ENCODE measurements at regions not wholly inside any gene's neighbourhood (a gene's known extent, or its start where the extent isn't known, plus 50 kb on each side); places are given as distances from the start of the nearest gene placed in this dataset.

- Histone ChIP-seq H3K9me3 (ENCODE audit: severe bottlenecking) (no peaks in the 10 kb centered on the region), H3K27ac (ENCODE audit: poor library complexity, severe bottlenecking) (no peak overlapping the region), H3K36me3 (ENCODE audit: low read depth) (no peaks in the 10 kb centered on the region), H3K27me3 (ENCODE audit: insufficient read depth, poor library complexity, severe bottlenecking) (no peaks in the 10 kb centered on the region), H3K4me1 (ENCODE audit: insufficient read depth, poor library complexity, severe bottlenecking) (no peaks in the 10 kb centered on the region), H3K4me3 (ENCODE audit: severe bottlenecking) (no peak overlapping the region)
- TF ChIP-seq CTCF (IDR thresholded peaks at IDR 0.05; ENCODE audit: poor library complexity, severe bottlenecking) = no peak
- ATAC-seq (ENCODE audit: low read depth) = no peak
- DNase-seq (ENCODE audit: low spot score) = no peak
Observed at GRCh38 chr12:92297405-92297804, 151.8 kb upstream of the BTG1 start.

- peaks cover 5% of the 10 kb centered on the region for H3K4me1 ChIP-seq (ENCODE audit: insufficient read depth, poor library complexity, severe bottlenecking)
- H3K36me3 ChIP-seq (ENCODE audit: low read depth) = no peaks in the 10 kb centered on the region
- H3K9me3 ChIP-seq (ENCODE audit: severe bottlenecking) = no peaks in the 10 kb centered on the region
- H3K27me3 ChIP-seq (ENCODE audit: insufficient read depth, poor library complexity, severe bottlenecking) = no peaks in the 10 kb centered on the region
- H3K27ac ChIP-seq (ENCODE audit: poor library complexity, severe bottlenecking) = no peak overlapping the region
- DNase-seq (ENCODE audit: low spot score) (no peak), ATAC-seq (ENCODE audit: low read depth) (no peak)
- no peak overlapping the region for H3K4me3 ChIP-seq (ENCODE audit: severe bottlenecking)
- no peak for TF ChIP-seq CTCF (IDR thresholded peaks at IDR 0.05; ENCODE audit: poor library complexity, severe bottlenecking)
Observed at GRCh38 chr12:92295523-92295922, 149.9 kb upstream of the BTG1 start.

- H3K27ac ChIP-seq (ENCODE audit: poor library complexity, severe bottlenecking) = no peak overlapping the region
- no peak for TF ChIP-seq CTCF (IDR thresholded peaks at IDR 0.05; ENCODE audit: poor library complexity, severe bottlenecking)
- no peak for DNase-seq (ENCODE audit: low spot score)
- no peak overlapping the region for H3K4me3 ChIP-seq (ENCODE audit: severe bottlenecking)
- no peaks in the 10 kb centered on the region for H3K9me3 ChIP-seq (ENCODE audit: severe bottlenecking)
- H3K36me3 ChIP-seq (ENCODE audit: low read depth) = no peaks in the 10 kb centered on the region
- H3K4me1 ChIP-seq (ENCODE audit: insufficient read depth, poor library complexity, severe bottlenecking) = peaks cover 11% of the 10 kb centered on the region
- ATAC-seq (ENCODE audit: low read depth) = no peak
- no peaks in the 10 kb centered on the region for H3K27me3 ChIP-seq (ENCODE audit: insufficient read depth, poor library complexity, severe bottlenecking)
Observed at GRCh38 chr12:92294676-92295440, 149.2 kb upstream of the BTG1 start.

- no peak for TF ChIP-seq CTCF (IDR thresholded peaks at IDR 0.05; ENCODE audit: poor library complexity, severe bottlenecking)
- DNase-seq (ENCODE audit: low spot score) (no peak), ATAC-seq (ENCODE audit: low read depth) (no peak)
- no peaks in the 10 kb centered on the region for H3K9me3 ChIP-seq (ENCODE audit: severe bottlenecking)
- H3K36me3 ChIP-seq (ENCODE audit: low read depth) = no peaks in the 10 kb centered on the region
- H3K4me3 ChIP-seq (ENCODE audit: severe bottlenecking) = no peak overlapping the region
- peaks cover 19% of the 10 kb centered on the region for H3K4me1 ChIP-seq (ENCODE audit: insufficient read depth, poor library complexity, severe bottlenecking)
- no peaks in the 10 kb centered on the region for H3K27me3 ChIP-seq (ENCODE audit: insufficient read depth, poor library complexity, severe bottlenecking)
- no peak overlapping the region for H3K27ac ChIP-seq (ENCODE audit: poor library complexity, severe bottlenecking)
Observed at GRCh38 chr12:92292016-92292415, 146.4 kb upstream of the BTG1 start.

GRCh38 chr12:92290886-92291285, 145.2 kb upstream of the BTG1 start:
- Histone ChIP-seq H3K27ac (ENCODE audit: poor library complexity, severe bottlenecking) (peak overlapping the region; percentile 58), H3K36me3 (ENCODE audit: low read depth) (no peaks in the 10 kb centered on the region), H3K27me3 (ENCODE audit: insufficient read depth, poor library complexity, severe bottlenecking) (no peaks in the 10 kb centered on the region), H3K4me1 (ENCODE audit: insufficient read depth, poor library complexity, severe bottlenecking) (peaks cover 19% of the 10 kb centered on the region), H3K4me3 (ENCODE audit: severe bottlenecking) (no peak overlapping the region), H3K9me3 (ENCODE audit: severe bottlenecking) (no peaks in the 10 kb centered on the region)
- no peak for DNase-seq (ENCODE audit: low spot score)
- no peak for ATAC-seq (ENCODE audit: low read depth)
- TF ChIP-seq CTCF (IDR thresholded peaks at IDR 0.05; ENCODE audit: poor library complexity, severe bottlenecking) = no peak
